Liver (tissue), 8 donors: ENCODE measurements at regions not wholly inside any gene's neighbourhood (a gene's known extent, or its start where the extent isn't known, plus 50 kb on each side); places are given as distances from the start of the nearest gene placed in this dataset.

Source experiments
- DNase-seq: peaks from one replicate; pipeline ENCODE4 v3.0.0-alpha.2; 2017; ENCODE audit warnings: low spot score
- H3K27ac ChIP-seq, 2 donors: one replicate each; pipeline ENCODE4 v1.7.0; 2013; ENCODE audit warnings: inconsistent platforms in 2 of 2, low read length in 2 of 2, control low read depth in 1 of 2, low read depth in 1 of 2, mild to moderate bottlenecking in 1 of 2
- H3K27me3 ChIP-seq, 4 donors: one replicate each; pipeline versions ENCODE4 v1.6.1 to v1.7.0; 2013; ENCODE audit warnings: low read length in 3 of 4, inconsistent platforms in 1 of 4, mild to moderate bottlenecking in 1 of 4, moderate library complexity in 1 of 4; ENCODE audit not compliant: control insufficient read depth in 4 of 4, insufficient read depth in 4 of 4
- H3K36me3 ChIP-seq, 4 donors: one replicate each; pipeline versions ENCODE4 v1.6.1 to v1.7.0; 2013; ENCODE audit warnings: low read length in 3 of 4, mild to moderate bottlenecking in 3 of 4, low read depth in 1 of 4, moderate library complexity in 1 of 4; ENCODE audit not compliant: control insufficient read depth in 4 of 4, insufficient read depth in 3 of 4
- H3K4me1 ChIP-seq, 4 donors: one replicate each; pipeline versions ENCODE4 v1.6.1 to v1.7.0; 2013; ENCODE audit warnings: low read length in 3 of 4, mild to moderate bottlenecking in 3 of 4, moderate library complexity in 1 of 4; ENCODE audit not compliant: control insufficient read depth in 4 of 4, insufficient read depth in 4 of 4
- H3K4me3 ChIP-seq, 3 donors: one replicate each; pipeline versions ENCODE4 v1.6.1 to v1.7.0; 2013; ENCODE audit warnings: low read length in 3 of 3, control low read depth in 1 of 3, low read depth in 1 of 3, mild to moderate bottlenecking in 1 of 3
- H3K9ac ChIP-seq, 2 donors: one replicate each; pipeline ENCODE4 v1.7.0; 2013; ENCODE audit warnings: low read length in 2 of 2, mild to moderate bottlenecking in 2 of 2, moderate library complexity in 2 of 2, control low read depth in 1 of 2, low read depth in 1 of 2
- H3K9me3 ChIP-seq, 4 donors: one replicate each; pipeline versions ENCODE4 v1.6.1 to v1.7.0; 2013; ENCODE audit warnings: low read length in 3 of 4; ENCODE audit not compliant: control insufficient read depth in 4 of 4
- CTCF ChIP-seq: fragments of 150-350 bp; IDR thresholded peaks from 2 replicates; pipeline ENCODE4 v1.5.1; 2017; ENCODE audit warnings: improper control_type of control experiment, low read depth, low read length; ENCODE audit not compliant: missing input control
- EGR1 ChIP-seq, 2 donors: IDR thresholded peaks; 2 replicates each; pipeline ENCODE4 v1.6.1; 2016 to 2018; ENCODE audit warnings: antibody characterized with exemption in 2 of 2, low read depth in 2 of 2
- FOXA1 ChIP-seq: IDR thresholded peaks from 2 replicates; pipeline ENCODE4 v1.6.1; 2016; ENCODE audit warnings: antibody characterized with exemption
- FOXA2 ChIP-seq: IDR thresholded peaks from 2 replicates; pipeline ENCODE4 v1.6.1; 2016; ENCODE audit warnings: antibody characterized with exemption
- GABPA ChIP-seq, 2 donors: IDR thresholded peaks in 1 of 2; conservative IDR thresholded peaks in 1 of 2; 2 replicates each; pipeline ENCODE4 v1.6.1; 2016; ENCODE audit warnings: antibody characterized with exemption in 2 of 2, mild to moderate bottlenecking in 1 of 2, moderate library complexity in 1 of 2
- HNF4A ChIP-seq, 2 donors: conservative IDR thresholded peaks; 2 replicates each; pipeline ENCODE4 v1.6.1; 2016; ENCODE audit warnings: antibody characterized with exemption in 2 of 2, mild to moderate bottlenecking in 2 of 2
- HNF4G ChIP-seq: IDR thresholded peaks from 2 replicates; pipeline ENCODE4 v1.6.1; 2016; ENCODE audit warnings: antibody characterized with exemption
- JUND ChIP-seq, 2 donors: IDR thresholded peaks; 2 replicates each; pipeline ENCODE4 v1.6.1; 2016; ENCODE audit warnings: antibody characterized with exemption in 2 of 2
- MAX ChIP-seq: IDR thresholded peaks from 2 replicates; pipeline ENCODE4 v1.6.1; 2016; ENCODE audit warnings: antibody characterized with exemption
- NR2F2 ChIP-seq: IDR thresholded peaks from 2 replicates; pipeline ENCODE4 v1.6.1; 2016; ENCODE audit warnings: antibody characterized with exemption
- REST ChIP-seq: IDR thresholded peaks from 2 replicates; pipeline ENCODE4 v1.6.1; 2016; ENCODE audit warnings: antibody characterized with exemption, mild to moderate bottlenecking
- RXRA ChIP-seq, 2 donors: IDR thresholded peaks; 2 replicates each; pipeline ENCODE4 v1.6.1; 2017 to 2018; ENCODE audit warnings: antibody characterized with exemption in 2 of 2, mild to moderate bottlenecking in 1 of 2
- SP1 ChIP-seq: IDR thresholded peaks from 2 replicates; pipeline ENCODE4 v1.6.1; 2018; ENCODE audit warnings: antibody characterized with exemption, mild to moderate bottlenecking
- TAF1 ChIP-seq: conservative IDR thresholded peaks from 2 replicates; pipeline ENCODE4 v1.6.1; 2016; ENCODE audit warnings: antibody characterized with exemption, mild to moderate bottlenecking
- YY1 ChIP-seq: IDR thresholded peaks from 2 replicates; pipeline ENCODE4 v1.6.1; 2016; ENCODE audit warnings: antibody characterized with exemption, mild to moderate bottlenecking
- ZBTB33 ChIP-seq: IDR thresholded peaks from 2 replicates; pipeline ENCODE4 v1.6.1; 2016; ENCODE audit warnings: antibody characterized with exemption
- WGBS: extraction: QIAGEN DNeasy Blood & Tissue Kit; methylation state at CpG from one replicate; pipeline ENCODE4 v1.1.7; 2013; 5-methylcytosine and 5-hydroxymethylcytosine counted together
- donor health status: healthy.
- donor health status: healthy.
- donor health status: healthy.
- donor health status: healthy.
- donor health status: healthy.

- no peak for DNase-seq
- Histone ChIP-seq H3K36me3 (no peaks in the 10 kb centered on the region), H3K27me3 (no peaks in the 10 kb centered on the region), H3K4me1 (peaks cover 0 to 2% (median 0%) of the 10 kb centered on the region in 4 donors), H3K9me3 (no peaks in the 10 kb centered on the region), H3K4me3 (no peak overlapping the region), H3K27ac (no peak overlapping the region), H3K9ac (no peak overlapping the region)
- 37% methylated on average over 4 of the region's 4 CpGs for WGBS
- TF ChIP-seq JUND (IDR thresholded peaks at IDR 0.05) (no peak), SP1 (no peak), EGR1 (IDR thresholded peaks at IDR 0.05; ENCODE audit: low read depth in 2 of 2) (no peak), HNF4A (conservative IDR thresholded peaks at IDR 0.05) (no peak), RXRA (IDR thresholded peaks at IDR 0.05) (no peak), HNF4G (no peak), CTCF (no peak), FOXA1 (no peak), MAX (no peak), YY1 (no peak), TAF1 (no peak), FOXA2 (no peak), GABPA (IDR thresholded peaks at IDR 0.05 in 1 of 2, conservative IDR thresholded peaks at IDR 0.05 in 1 of 2) (no peak), ZBTB33 (no peak)
Measured at GRCh38 chr4:67038228-67038566, 507.1 kb downstream of the CENPC start.

GRCh38 chr4:67037504-67038227, 507.6 kb downstream of the CENPC start:
- no peak for DNase-seq
- no peak overlapping the region for H3K9ac ChIP-seq
- no peaks in the 10 kb centered on the region for H3K27me3 ChIP-seq
- TF ChIP-seq HNF4A (conservative IDR thresholded peaks at IDR 0.05) (no peak), RXRA (IDR thresholded peaks at IDR 0.05) (no peak), FOXA1 (no peak), TAF1 (no peak), NR2F2 (no peak), EGR1 (IDR thresholded peaks at IDR 0.05; ENCODE audit: low read depth in 2 of 2) (no peak), FOXA2 (no peak), CTCF (no peak), REST (no peak), YY1 (no peak), SP1 (no peak)
- H3K36me3 ChIP-seq: no peaks in the 10 kb centered on the region
- H3K9me3 ChIP-seq: no peaks in the 10 kb centered on the region
- H3K4me1 ChIP-seq: peaks cover 0 to 2% (median 0%) of the 10 kb centered on the region in 4 donors
- no peak overlapping the region for H3K4me3 ChIP-seq
- H3K27ac ChIP-seq: no peak overlapping the region
